PC-3 (cell line): ENCODE measurements at regions not wholly inside any gene's neighbourhood (a gene's known extent, or its start where the extent isn't known, plus 50 kb on each side); places are given as distances from the start of the nearest gene placed in this dataset.

ENCODE experiments used
- ATAC-seq: fragments of 200-7000 bp; cut with Tn5 transposase; 2 replicates; pipeline ENCODE4 v1.9.1; 2020; ENCODE audit warnings: mild to moderate bottlenecking, moderate library complexity
- BruUV-seq: library from RNA; stranded (reverse); fragments of 400-500 nt; replicated peaks from 2 replicates; lab custom pipeline; 2021; lab: Mats Ljungman, UMichigan
- CTCF ChIA-PET: fragments of 300-600 bp; sonication (Branson Sonifier 250); formaldehyde crosslinking; loops from one replicate; lab custom pipeline; 2022; ENCODE audit warnings: antibody characterized with exemption; lab: Charles Lee
- POLR2A ChIA-PET: fragments of 300-600 bp; sonication (Branson Sonifier 250); formaldehyde crosslinking; loops from one replicate; lab custom pipeline; 2022; ENCODE audit warnings: antibody characterized with exemption; ENCODE audit not compliant: unreplicated experiment; lab: Charles Lee
- DNase-seq: peaks from one replicate; pipeline ENCODE4 v3.0.0-alpha.2; 2015
- H2AFZ ChIP-seq: fragments of 300-600 bp; sonication (generic); 2 replicates; pipeline ENCODE4 v1.6.0; 2016; ENCODE audit warnings: antibody characterized with exemption, low read length
- H3F3A ChIP-seq: fragments of 300-600 bp; sonication (generic); one replicate; pipeline ENCODE4 v1.6.0; 2017; ENCODE audit warnings: antibody characterized with exemption, low read length, control low read depth, mild to moderate bottlenecking; ENCODE audit not compliant: unreplicated experiment
- H3K27ac ChIP-seq: fragments of 300-600 bp; sonication (generic); 2 replicates; pipeline ENCODE4 v1.5.1; 2016; ENCODE audit warnings: mild to moderate bottlenecking, low read length
- H3K27me3 ChIP-seq: fragments of 300-600 bp; sonication (generic); 2 replicates; pipeline ENCODE4 v1.6.1; 2016; ENCODE audit warnings: low read length, mixed read lengths
- H3K36me3 ChIP-seq: fragments of 300-600 bp; sonication (generic); 2 replicates; pipeline ENCODE4 v1.6.1; 2016; ENCODE audit warnings: low read depth, mixed run types, low read length, mixed read lengths
- H3K4me1 ChIP-seq: fragments of 300-600 bp; sonication (generic); 2 replicates; pipeline ENCODE4 v1.5.1; 2016; ENCODE audit warnings: low read length; ENCODE audit not compliant: insufficient read depth
- H3K4me2 ChIP-seq: fragments of 300-600 bp; sonication (generic); 2 replicates; pipeline ENCODE4 v1.6.0; 2016; ENCODE audit warnings: low read length
- H3K4me3 ChIP-seq: fragments of 300-600 bp; sonication (generic); 2 replicates; pipeline ENCODE4 v1.5.1; 2016; ENCODE audit warnings: mild to moderate bottlenecking, low read length, mixed read lengths
- H3K79me2 ChIP-seq: fragments of 300-600 bp; sonication (generic); 2 replicates; pipeline ENCODE4 v1.6.1; 2017; ENCODE audit warnings: low read length, mixed read lengths
- H3K9ac ChIP-seq: fragments of 300-600 bp; sonication (generic); 2 replicates; pipeline ENCODE4 v1.6.0; 2016; ENCODE audit warnings: mild to moderate bottlenecking, low read length
- H3K9me2 ChIP-seq: fragments of 300-600 bp; sonication (generic); replicated peaks from 2 replicates; pipeline ENCODE4 v1.6.1; 2016; ENCODE audit warnings: mixed run types, low read length, mixed read lengths
- H3K9me3 ChIP-seq: fragments of 300-600 bp; sonication (generic); 2 replicates; pipeline ENCODE4 v1.6.1; 2016; ENCODE audit warnings: low read length, mixed read lengths
- H4K20me1 ChIP-seq: fragments of 300-600 bp; sonication (generic); 2 replicates; pipeline ENCODE4 v1.6.1; 2016; ENCODE audit warnings: low read length, mixed read lengths
- CTCF ChIP-seq: fragments of 300-600 bp; sonication (generic); conservative IDR thresholded peaks from 2 replicates; pipeline ENCODE4 v1.5.1; 2017; ENCODE audit warnings: antibody characterized with exemption, low read depth, mild to moderate bottlenecking, low read length
- EZH2 ChIP-seq: fragments of 300-600 bp; sonication (generic); IDR thresholded peaks from one replicate; pipeline ENCODE4 v1.6.1; 2017; ENCODE audit warnings: antibody characterized with exemption, mild to moderate bottlenecking, low read length; ENCODE audit not compliant: unreplicated experiment
- EZH2phosphoT487 ChIP-seq: fragments of 300-600 bp; sonication (generic); IDR thresholded peaks from 2 replicates; pipeline ENCODE4 v1.6.1; 2018; ENCODE audit warnings: mild to moderate bottlenecking, antibody characterized with exemption, low read length, borderline replicate concordance
- intact Hi-C: fragments of 100-400 bp; cut with micrococcal nuclease; formaldehyde crosslinking; loops from 2 replicates; pipeline ENCODE4 v1.9.0; 2023

DNA sequence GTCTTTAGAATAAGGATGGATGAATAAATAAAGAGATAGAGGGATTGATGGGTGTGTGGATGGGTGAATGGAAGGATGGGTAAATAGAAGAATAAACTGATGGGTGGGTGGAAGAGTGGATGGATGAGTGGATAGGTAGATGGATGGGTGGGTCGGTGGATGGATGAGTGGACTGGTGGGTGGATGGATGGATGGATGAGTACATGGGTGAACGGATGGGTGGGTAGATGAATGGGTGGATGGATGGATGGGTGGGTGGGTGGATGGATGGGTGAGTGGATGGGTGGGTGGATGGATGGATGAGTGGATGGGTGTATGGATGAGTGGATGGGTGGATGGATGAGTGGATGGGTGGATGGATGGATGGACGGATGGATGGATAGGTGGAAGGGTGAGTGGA, 65.7 kb upstream of the FOXC1 start:
- Histone ChIP-seq H3K27ac (no peak overlapping the region), H3K4me3 (no peak overlapping the region), H3K9ac (no peak overlapping the region), H3K4me1 (no peaks in the 10 kb centered on the region), H3K36me3 (no peaks in the 10 kb centered on the region), H2AFZ (no peak overlapping the region), H4K20me1 (no peaks in the 10 kb centered on the region), H3K4me2 (no peak overlapping the region), H3K9me3 (no peaks in the 10 kb centered on the region), H3K9me2 (no peaks in the 10 kb centered on the region), H3K27me3 (no peaks in the 10 kb centered on the region), H3K79me2 (no peaks in the 10 kb centered on the region), H3F3A (no peaks in the 10 kb centered on the region)
- ChIA-PET CTCF (no interaction called here), POLR2A (no interaction called here)
- no TSS peak for BruUV-seq
- DNase-seq (no peak), ATAC-seq (no peak)
- TF ChIP-seq EZH2, result no peak
- no peak for TF ChIP-seq CTCF
- TF ChIP-seq EZH2phosphoT487, result no peak
- intact Hi-C loops, result no loop called here

DNA sequence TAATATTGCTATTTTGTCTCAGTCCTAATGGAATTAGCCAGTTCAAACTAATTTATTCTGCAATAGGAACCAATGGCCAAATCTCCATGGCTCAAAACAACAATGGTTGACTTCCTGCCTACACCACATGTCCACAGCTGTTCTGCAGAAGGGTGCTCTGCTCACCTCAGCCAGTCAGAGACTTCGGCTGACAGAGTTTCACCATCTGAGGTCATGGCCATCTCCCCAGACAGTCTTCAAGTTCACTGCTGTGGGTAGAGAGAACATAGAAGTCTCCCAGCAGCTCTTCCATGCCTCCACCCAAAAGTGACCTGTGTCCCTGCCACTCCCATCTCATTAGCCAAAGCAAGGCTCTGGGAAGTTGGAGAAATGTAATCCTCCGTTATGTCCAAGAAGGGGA, 65.1 kb upstream of the FOXC1 start:
- no peaks in the 10 kb centered on the region for H3K9me3 ChIP-seq
- no peak for ATAC-seq
- no peak overlapping the region for H3K9ac ChIP-seq
- ChIA-PET POLR2A (no interaction called here), CTCF (no interaction called here)
- H3K4me3 ChIP-seq, result no peak overlapping the region
- no peaks in the 10 kb centered on the region for H3K79me2 ChIP-seq
- H3K27me3 ChIP-seq, result no peaks in the 10 kb centered on the region
- DNase-seq, result no peak
- H3K9me2 ChIP-seq, result no peaks in the 10 kb centered on the region
- H3K4me1 ChIP-seq, result no peaks in the 10 kb centered on the region
- intact Hi-C loops, result no loop called here
- no peaks in the 10 kb centered on the region for H3K36me3 ChIP-seq
- H2AFZ ChIP-seq, result no peak overlapping the region
- H3K27ac ChIP-seq, result no peak overlapping the region
- no peaks in the 10 kb centered on the region for H4K20me1 ChIP-seq
- no peaks in the 10 kb centered on the region for H3F3A ChIP-seq
- BruUV-seq, result no TSS peak
- no peak overlapping the region for H3K4me2 ChIP-seq
- TF ChIP-seq EZH2 (no peak), CTCF (no peak), EZH2phosphoT487 (no peak)

- Histone ChIP-seq H3K36me3 (no peaks in the 10 kb centered on the region), H3K9ac (no peak overlapping the region), H2AFZ (no peak overlapping the region), H3K4me1 (no peaks in the 10 kb centered on the region), H3K9me2 (no peaks in the 10 kb centered on the region), H3K79me2 (no peaks in the 10 kb centered on the region), H3K4me3 (no peak overlapping the region), H4K20me1 (no peaks in the 10 kb centered on the region), H3K9me3 (no peaks in the 10 kb centered on the region), H3K27ac (no peak overlapping the region), H3K4me2 (no peak overlapping the region), H3K27me3 (no peaks in the 10 kb centered on the region), H3F3A (no peaks in the 10 kb centered on the region)
- no TSS peak for BruUV-seq
- ATAC-seq (no peak), DNase-seq (no peak)
- POLR2A ChIA-PET, result no interaction called here
- intact Hi-C loops, result no loop called here
- CTCF ChIA-PET, result no interaction called here
- no peak for TF ChIP-seq CTCF
- no peak for TF ChIP-seq EZH2
- no peak for TF ChIP-seq EZH2phosphoT487
Observed at GRCh38 chr6:1545654-1546053, 64.1 kb upstream of the FOXC1 start.
